Heart right ventricle (tissue), 16 donors: ENCODE measurements at regions not wholly inside any gene's neighbourhood (a gene's known extent, or its start where the extent isn't known, plus 50 kb on each side); places are given as distances from the start of the nearest gene placed in this dataset.

Experiments
- ATAC-seq, 8 donors: fragments of 200-7000 bp; cut with Tn5 transposase; one replicate each; pipeline ENCODE4 v1.9.1; 2020; ENCODE audit warnings: mild to moderate bottlenecking in 8 of 8, moderate library complexity in 8 of 8, moderate number of reproducible peaks in 1 of 8
- DNase-seq, 2 donors: peaks; one replicate each; pipeline ENCODE4 v3.0.0-alpha.2; 2020
- H3K27ac ChIP-seq, 10 donors: fragments of 200-600 bp; sonication (generic) in 2 of 10; one replicate each; pipeline versions ENCODE4 v1.5.0 to v1.8.0; 2020 to 2022; ENCODE audit warnings: mild to moderate bottlenecking in 3 of 10
- H3K27me3 ChIP-seq, 7 donors: fragments of 200-600 bp; one replicate each; pipeline ENCODE4 v1.8.0; 2021 to 2022; ENCODE audit warnings: mild to moderate bottlenecking in 2 of 7
- H3K36me3 ChIP-seq, 9 donors: fragments of 200-600 bp; sonication (generic) in 1 of 9; one replicate each; pipeline versions ENCODE4 v1.5.0 to v1.8.0; 2020 to 2022; ENCODE audit warnings: mild to moderate bottlenecking in 2 of 9
- H3K4me1 ChIP-seq, 9 donors: fragments of 200-600 bp; sonication (generic) in 1 of 9; one replicate each; pipeline versions ENCODE4 v1.5.0 to v1.8.0; 2020 to 2022; ENCODE audit warnings: mild to moderate bottlenecking in 4 of 9
- H3K4me3 ChIP-seq, 10 donors: fragments of 200-600 bp; sonication (generic) in 2 of 10; one replicate each; pipeline versions ENCODE4 v1.5.0 to v1.8.0; 2020 to 2022; ENCODE audit warnings: mild to moderate bottlenecking in 7 of 10, moderate library complexity in 2 of 10
- H3K9me3 ChIP-seq, 11 donors: fragments of 200-600 bp in 10 of 11; sonication (generic) in 2 of 11; one replicate each; pipeline versions ENCODE4 v1.5.0 to v1.8.0; 2013 to 2022; ENCODE audit warnings: mild to moderate bottlenecking in 2 of 11, control low read depth in 1 of 11, moderate library complexity in 1 of 11
- WGBS, 2 donors: extraction: QIAGEN DNeasy Blood & Tissue Kit; methylation state at CpG; one replicate each; pipeline ENCODE4 v1.1.7; 2013; ENCODE audit warnings: inconsistent platforms in 1 of 2; 5-methylcytosine and 5-hydroxymethylcytosine counted together
- intact Hi-C, 10 donors: fragments of 100-400 bp; cut with DNase I; formaldehyde crosslinking; loops; one replicate each; pipeline versions ENCODE4 v1.11.1 to v1.14.2; 2022
- TF ChIP-seq, protein P1 (sequence below), 9 donors: fragments of 200-600 bp; sonication (generic) in 2 of 9; IDR thresholded peaks; one replicate each; pipeline versions ENCODE4 v1.5.0 to v1.8.0; 2021 to 2022; ENCODE audit warnings: antibody characterized with exemption in 9 of 9, mild to moderate bottlenecking in 5 of 9, moderate library complexity in 1 of 9
- donor health status: Arrhythmogenic right ventricular cardiomyopathy.
- donor health status: ischemic (EF 13 %, LVEDD 7.1; RV severe dilation, severe dysfunction).
- donor health status: healthy with polysubstance abuse.
- donor health status: DM: no; HTN: yes; CAD: no.
- donor health status: DM: no; HTN: no; CAD: no.
- donor health status: ischemic (EF 25% LVEDD 6.9; RV normal size, moderate dysfunction).
- donor health status: ischemic (EF 25% LVEDD 5.7; RV mildly dilated, moderate dysfunction).
- donor health status: healthy.
- donor health status: DM: yes; HTN: yes; CAD: no.
- donor health status: Ischemic cardiomyopathy.
- donor health status: ischemic (EF 35%, LVEDD 5.7; RV mildly dilated, moderate dysfunction).
- donor health status: nonischemic (EF 11% LVEDD 7.7; RV severe dilation, severe dysfunction).
- donor health status: DM: yes; HTN: yes; CAD: no.
- donor health status: PGD.
- donor health status: ischemic (EF 29% LVEDD 5.4; RV normal size, mild dysfunction).
- donor health status: nonischemic (EF 23%, LVEDD 6.1; RV moderate dilation, normal function).

DNA sequence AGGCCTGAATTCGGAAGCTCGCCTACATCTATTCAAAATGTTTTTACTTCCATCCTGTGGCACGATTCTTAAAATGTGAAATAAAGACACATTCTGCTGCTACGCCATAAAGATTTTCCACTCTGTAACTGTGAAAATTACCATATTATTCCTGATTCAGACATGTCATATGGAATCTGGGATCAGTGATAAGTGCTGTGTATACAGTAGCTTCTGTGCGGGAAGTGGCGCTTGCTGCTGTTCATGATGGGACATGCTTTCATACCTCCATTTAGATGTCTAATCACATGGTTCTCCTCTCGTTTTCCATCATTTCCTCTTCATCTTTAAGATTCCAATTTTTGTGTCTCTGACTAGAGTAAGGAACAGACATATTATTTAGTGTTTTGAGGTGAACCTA lies 163.2 kb downstream of the TMEM182 start:
- intact Hi-C loops: no loop called here
- Histone ChIP-seq H3K27me3 (no peaks in the 10 kb centered on the region), H3K4me1 (no peaks in the 10 kb centered on the region), H3K4me3 (no peak overlapping the region), H3K27ac (no peak overlapping the region), H3K9me3 (peaks cover 0 to 10% (median 0%) of the 10 kb centered on the region in 11 donors), H3K36me3 (no peaks in the 10 kb centered on the region)
- TF ChIP-seq, protein P1, sequence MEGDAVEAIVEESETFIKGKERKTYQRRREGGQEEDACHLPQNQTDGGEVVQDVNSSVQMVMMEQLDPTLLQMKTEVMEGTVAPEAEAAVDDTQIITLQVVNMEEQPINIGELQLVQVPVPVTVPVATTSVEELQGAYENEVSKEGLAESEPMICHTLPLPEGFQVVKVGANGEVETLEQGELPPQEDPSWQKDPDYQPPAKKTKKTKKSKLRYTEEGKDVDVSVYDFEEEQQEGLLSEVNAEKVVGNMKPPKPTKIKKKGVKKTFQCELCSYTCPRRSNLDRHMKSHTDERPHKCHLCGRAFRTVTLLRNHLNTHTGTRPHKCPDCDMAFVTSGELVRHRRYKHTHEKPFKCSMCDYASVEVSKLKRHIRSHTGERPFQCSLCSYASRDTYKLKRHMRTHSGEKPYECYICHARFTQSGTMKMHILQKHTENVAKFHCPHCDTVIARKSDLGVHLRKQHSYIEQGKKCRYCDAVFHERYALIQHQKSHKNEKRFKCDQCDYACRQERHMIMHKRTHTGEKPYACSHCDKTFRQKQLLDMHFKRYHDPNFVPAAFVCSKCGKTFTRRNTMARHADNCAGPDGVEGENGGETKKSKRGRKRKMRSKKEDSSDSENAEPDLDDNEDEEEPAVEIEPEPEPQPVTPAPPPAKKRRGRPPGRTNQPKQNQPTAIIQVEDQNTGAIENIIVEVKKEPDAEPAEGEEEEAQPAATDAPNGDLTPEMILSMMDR (IDR thresholded peaks at IDR 0.05): no peak
- WGBS, 2 donors: 89 to 95% methylated on average over 7 of the region's 7 CpGs
- DNase-seq (no peak), ATAC-seq (no peak)

DNA sequence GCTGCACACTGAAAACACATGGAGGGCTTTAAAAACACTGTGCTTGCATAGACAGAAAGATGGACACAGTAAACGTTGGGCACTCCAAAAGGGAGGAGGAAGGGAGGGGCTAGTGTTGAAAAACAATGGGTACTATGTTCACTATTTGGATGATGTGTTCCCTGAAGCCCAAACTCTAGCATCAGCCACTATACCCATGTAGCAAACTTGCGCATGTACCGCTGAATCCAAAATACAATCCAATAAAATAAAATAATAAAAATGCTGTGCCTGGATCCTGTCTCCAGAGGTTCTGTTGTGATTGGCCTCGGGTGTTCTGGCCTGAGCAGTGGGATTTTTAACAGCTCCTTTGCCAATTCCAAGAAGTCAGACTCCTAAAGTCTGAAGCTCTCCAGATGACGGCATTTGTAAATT lies 166.0 kb downstream of the TMEM182 start:
- DNase-seq (no peak), ATAC-seq (no peak)
- peaks cover 0 to 10% (median 0%) of the 10 kb centered on the region in 11 donors for H3K9me3 ChIP-seq
- WGBS, 2 donors: 63 to 69% methylated on average over 5 of the region's 5 CpGs
- intact Hi-C loops: no loop called here
- H3K27me3 ChIP-seq: peaks cover 0 to 4% (median 0%) of the 10 kb centered on the region in 7 donors
- no peaks in the 10 kb centered on the region for H3K36me3 ChIP-seq
- no peak overlapping the region for H3K27ac ChIP-seq
- H3K4me3 ChIP-seq: no peak overlapping the region
- no peaks in the 10 kb centered on the region for H3K4me1 ChIP-seq
- TF ChIP-seq, protein P1 (IDR thresholded peaks at IDR 0.05): no peak

DNA sequence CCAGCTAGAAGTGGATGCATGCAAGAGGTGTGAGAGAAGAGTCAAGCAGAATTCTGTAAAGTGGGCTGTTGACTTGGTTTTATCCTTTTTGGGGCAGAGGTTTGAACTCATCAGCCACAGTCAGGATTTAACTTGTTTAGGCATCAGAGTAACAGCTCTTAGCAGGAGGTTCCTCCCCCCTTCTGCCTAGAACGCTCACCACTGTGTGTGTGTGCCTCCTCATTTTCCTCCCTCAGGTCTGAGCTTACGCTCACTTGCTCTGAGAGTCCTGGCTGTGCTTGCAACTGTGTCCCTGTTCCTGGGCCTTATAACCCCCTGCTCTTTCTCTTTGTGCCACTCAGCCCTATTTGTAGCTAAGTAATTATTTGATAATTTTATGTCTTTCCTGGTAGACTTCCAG lies 167.9 kb downstream of the TMEM182 start:
- Histone ChIP-seq H3K27ac (no peak overlapping the region), H3K27me3 (peaks cover 0 to 4% (median 0%) of the 10 kb centered on the region in 7 donors), H3K4me1 (no peaks in the 10 kb centered on the region), H3K4me3 (no peak overlapping the region), H3K9me3 (peaks cover 0 to 10% (median 0%) of the 10 kb centered on the region in 11 donors), H3K36me3 (no peaks in the 10 kb centered on the region)
- no peak for DNase-seq
- TF ChIP-seq, protein P1 (IDR thresholded peaks at IDR 0.05): no peak
- intact Hi-C loops: no loop called here
- ATAC-seq: no peak
- 47 to 64% methylated on average over 2 of the region's 2 CpGs for WGBS, 2 donors

DNA sequence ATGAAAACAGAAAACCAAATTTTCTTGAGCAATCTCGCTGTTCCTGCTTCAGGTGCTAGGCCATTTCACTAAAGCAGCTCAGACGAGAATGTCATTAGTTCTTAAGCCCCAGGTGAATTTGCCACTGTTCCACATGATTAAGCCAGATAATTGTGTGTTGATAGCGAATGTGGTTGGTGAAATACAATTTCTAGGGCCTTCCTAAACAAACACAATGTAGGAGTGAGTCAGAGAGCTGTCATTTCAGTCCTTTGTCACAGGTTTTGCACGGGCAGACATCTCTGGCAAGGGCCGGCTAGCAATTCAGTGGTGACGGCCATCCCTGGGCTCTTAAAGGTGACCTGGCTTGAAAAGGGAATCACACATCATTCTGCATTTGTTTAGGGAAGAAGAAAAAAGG lies 170.7 kb downstream of the TMEM182 start:
- H3K4me1 ChIP-seq: no peaks in the 10 kb centered on the region
- intact Hi-C loops: no loop called here
- 62 to 67% methylated on average over 6 of the region's 6 CpGs for whole genome bisulfite sequencing, 2 donors
- no peaks in the 10 kb centered on the region for H3K36me3 ChIP-seq
- no peak for ATAC-seq
- no peaks in the 10 kb centered on the region for H3K9me3 ChIP-seq
- TF ChIP-seq, protein P1 (IDR thresholded peaks at IDR 0.05): no peak
- no peak overlapping the region for H3K27ac ChIP-seq
- H3K27me3 ChIP-seq: peaks cover 0 to 10% (median 0%) of the 10 kb centered on the region in 7 donors
- H3K4me3 ChIP-seq: no peak overlapping the region
- DNase-seq: no peak
